HG03025 (cell line): ENCODE measurements at regions not wholly inside any gene's neighbourhood (a gene's known extent, or its start where the extent isn't known, plus 50 kb on each side); places are given as distances from the start of the nearest gene placed in this dataset.

Experiments used
- ATAC-seq: cut with Tn5 transposase; IDR thresholded peaks from one replicate; pipeline ENCODE4 v1.9.1; 2021; ENCODE audit warnings: mild to moderate bottlenecking, moderate library complexity; ENCODE audit not compliant: unreplicated experiment, low FRiP score

- ATAC-seq, result no peak
Observed at GRCh38 chr5:96577909-96578308, 84.3 kb upstream of the CAST start.

- no peak for ATAC-seq
Observed at GRCh38 chr5:96579711-96580110, 82.5 kb upstream of the CAST start.

- no peak for ATAC-seq
Observed at GRCh38 chr5:96582343-96582742, 79.8 kb upstream of the CAST start.

GRCh38 chr5:96584712-96585111, 77.5 kb upstream of the CAST start:
- ATAC-seq, result no peak

- no peak for ATAC-seq
Observed at GRCh38 chr5:96588539-96588938, 73.6 kb upstream of the CAST start.

GRCh38 chr5:96590796-96591195, 71.4 kb upstream of the CAST start:
- ATAC-seq, result no peak

- no peak for ATAC-seq
Observed at GRCh38 chr5:96595300-96596090, 66.7 kb upstream of the CAST start.

- ATAC-seq, result no peak
Observed at GRCh38 chr5:96597438-96598020, 64.6 kb upstream of the CAST start.

- no peak for ATAC-seq
Observed at GRCh38 chr5:96601200-96601599, 61.0 kb upstream of the CAST start.

GRCh38 chr5:96601715-96602244, 60.4 kb upstream of the CAST start:
- ATAC-seq, result peak; percentile 85

GRCh38 chr5:96602776-96603175, 59.4 kb upstream of the CAST start:
- no peak for ATAC-seq

GRCh38 chr5:96605144-96605837, 56.9 kb upstream of the CAST start:
- no peak for ATAC-seq

- no peak for ATAC-seq
Observed at GRCh38 chr5:96609369-96609768, 52.8 kb upstream of the CAST start.

GRCh38 chr5:96610747-96611146, 51.4 kb upstream of the CAST start:
- ATAC-seq, result no peak

- no peak for ATAC-seq
Observed at GRCh38 chr5:96611946-96612345, 50.2 kb upstream of the CAST start.
